Amygdala (tissue), 56 donors: ENCODE measurements at regions not wholly inside any gene's neighbourhood (a gene's known extent, or its start where the extent isn't known, plus 50 kb on each side); places are given as distances from the start of the nearest gene placed in this dataset.

ENCODE experiments used
- DNase-seq, 56 donors: peaks; one replicate each; lab custom pipeline; 2025; lab: John Stamatoyannopoulos, UW

- DNase-seq: no peak
These were observed 429.4 kb downstream of the PIK3R1 start for GRCh38 chr5:68644971-68645370.

GRCh38 chr5:68646144-68646543 is 430.6 kb downstream of the PIK3R1 start:
- no peak for DNase-seq

- no peak for DNase-seq
These were observed 432.2 kb downstream of the PIK3R1 start for GRCh38 chr5:68647743-68648142.

- no peak for DNase-seq
These were observed 433.6 kb downstream of the PIK3R1 start for GRCh38 chr5:68648944-68649857.

GRCh38 chr5:68652534-68652965 is 437.0 kb downstream of the PIK3R1 start:
- DNase-seq: no peak

GRCh38 chr5:68653471-68653870 is 437.9 kb downstream of the PIK3R1 start:
- DNase-seq: no peak

- no peak for DNase-seq
These were observed 436.5 kb upstream of the SLC30A5 start for GRCh38 chr5:68657055-68657961.

- DNase-seq: no peak
These were observed 434.9 kb upstream of the SLC30A5 start for GRCh38 chr5:68658810-68659372.

- DNase-seq: no peak
These were observed 433.9 kb upstream of the SLC30A5 start for GRCh38 chr5:68659881-68660280.

GRCh38 chr5:68661237-68661636 is 432.6 kb upstream of the SLC30A5 start:
- peak in 1 of 56 donors; percentile 5 for DNase-seq

GRCh38 chr5:68662804-68663307 is 431.0 kb upstream of the SLC30A5 start:
- no peak for DNase-seq

- DNase-seq: no peak
These were observed 423.8 kb upstream of the SLC30A5 start for GRCh38 chr5:68669864-68670575.

- DNase-seq: no peak
These were observed 420.6 kb upstream of the SLC30A5 start for GRCh38 chr5:68673106-68673822.

GRCh38 chr5:68673823-68674180 is 420.0 kb upstream of the SLC30A5 start:
- no peak for DNase-seq

GRCh38 chr5:68679041-68679440 is 414.8 kb upstream of the SLC30A5 start:
- DNase-seq: no peak

- DNase-seq: no peak
These were observed 413.4 kb upstream of the SLC30A5 start for GRCh38 chr5:68680366-68680765.

- DNase-seq: no peak
These were observed 411.9 kb upstream of the SLC30A5 start for GRCh38 chr5:68681929-68682328.

GRCh38 chr5:68682400-68683160 is 411.2 kb upstream of the SLC30A5 start:
- DNase-seq: no peak

GRCh38 chr5:68683632-68684036 is 410.2 kb upstream of the SLC30A5 start:
- DNase-seq: no peak
